BE2C (cell line): ENCODE measurements at regions not wholly inside any gene's neighbourhood (a gene's known extent, or its start where the extent isn't known, plus 50 kb on each side); places are given as distances from the start of the nearest gene placed in this dataset.

Experiments
- DNase-seq: peaks from one replicate; pipeline ENCODE4 v3.0.0-alpha.2; 2020
- H3K27me3 ChIP-seq: fragments of 250-450 bp; sonication (Bioruptor Pico); 2 replicates; pipeline ENCODE4 v1.5.1; 2020; ENCODE audit warnings: mild to moderate bottlenecking
- H3K36me3 ChIP-seq: fragments of 250-450 bp; sonication (Bioruptor Pico); 2 replicates; pipeline ENCODE4 v1.5.1; 2020; ENCODE audit warnings: mild to moderate bottlenecking
- H3K4me1 ChIP-seq: fragments of 250-450 bp; sonication (Bioruptor Pico); 2 replicates; pipeline ENCODE4 v1.5.1; 2020
- H3K4me3 ChIP-seq: 2 replicates; pipeline ENCODE4 v1.5.1; 2011; ENCODE audit warnings: low read depth, low read length
- H3K9me3 ChIP-seq: fragments of 250-450 bp; sonication (Bioruptor Pico); 2 replicates; pipeline ENCODE4 v1.5.1; 2020
- TF ChIP-seq, protein P1 (sequence below): IDR thresholded peaks from 2 replicates; pipeline ENCODE4 v1.5.1; 2012; ENCODE audit warnings: mild to moderate bottlenecking, low read depth, low read length

DNA sequence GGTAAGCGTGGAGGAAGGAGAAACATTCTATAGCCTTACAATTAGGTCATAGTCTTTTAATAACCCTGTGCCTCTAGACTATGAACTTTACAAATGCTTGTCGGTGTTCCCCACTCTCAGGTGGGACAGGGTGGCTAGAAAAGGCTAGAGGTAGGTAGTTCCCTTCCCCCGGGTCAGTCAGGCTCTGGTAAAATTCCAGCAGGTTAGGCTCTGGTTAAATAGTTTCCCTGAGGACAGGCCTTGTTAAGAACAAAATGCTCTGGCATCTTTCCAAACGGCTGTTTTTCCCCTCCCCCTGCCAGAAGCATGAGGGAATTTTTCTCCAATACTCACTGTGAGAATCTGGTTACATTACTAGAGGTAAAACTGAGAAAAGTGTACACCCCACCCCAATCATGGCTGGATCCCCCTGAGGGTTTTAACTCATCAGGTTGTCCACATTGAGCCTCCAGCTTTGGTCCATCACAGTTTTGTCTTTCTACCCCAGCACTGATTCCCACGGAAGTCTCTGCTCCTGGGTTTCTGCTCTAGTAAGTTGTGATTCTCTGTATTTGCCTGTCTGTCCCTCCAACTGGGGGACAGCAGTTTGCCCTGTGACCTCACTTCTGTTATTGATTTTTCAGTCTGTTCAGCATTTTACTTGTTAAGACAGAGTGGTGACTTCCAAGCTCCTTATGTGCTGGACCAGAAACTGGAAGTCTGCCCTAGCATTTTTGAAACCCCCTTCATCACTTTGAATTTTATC lies 84.7 kb upstream of the ADGRF1 start:
- no peak overlapping the region for H3K4me3 ChIP-seq
- H3K27me3 ChIP-seq = no peaks in the 10 kb centered on the region
- no peaks in the 10 kb centered on the region for H3K9me3 ChIP-seq
- no peaks in the 10 kb centered on the region for H3K4me1 ChIP-seq
- no peaks in the 10 kb centered on the region for H3K36me3 ChIP-seq
- TF ChIP-seq, protein P1, sequence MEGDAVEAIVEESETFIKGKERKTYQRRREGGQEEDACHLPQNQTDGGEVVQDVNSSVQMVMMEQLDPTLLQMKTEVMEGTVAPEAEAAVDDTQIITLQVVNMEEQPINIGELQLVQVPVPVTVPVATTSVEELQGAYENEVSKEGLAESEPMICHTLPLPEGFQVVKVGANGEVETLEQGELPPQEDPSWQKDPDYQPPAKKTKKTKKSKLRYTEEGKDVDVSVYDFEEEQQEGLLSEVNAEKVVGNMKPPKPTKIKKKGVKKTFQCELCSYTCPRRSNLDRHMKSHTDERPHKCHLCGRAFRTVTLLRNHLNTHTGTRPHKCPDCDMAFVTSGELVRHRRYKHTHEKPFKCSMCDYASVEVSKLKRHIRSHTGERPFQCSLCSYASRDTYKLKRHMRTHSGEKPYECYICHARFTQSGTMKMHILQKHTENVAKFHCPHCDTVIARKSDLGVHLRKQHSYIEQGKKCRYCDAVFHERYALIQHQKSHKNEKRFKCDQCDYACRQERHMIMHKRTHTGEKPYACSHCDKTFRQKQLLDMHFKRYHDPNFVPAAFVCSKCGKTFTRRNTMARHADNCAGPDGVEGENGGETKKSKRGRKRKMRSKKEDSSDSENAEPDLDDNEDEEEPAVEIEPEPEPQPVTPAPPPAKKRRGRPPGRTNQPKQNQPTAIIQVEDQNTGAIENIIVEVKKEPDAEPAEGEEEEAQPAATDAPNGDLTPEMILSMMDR = no peak
- DNase-seq = peak; percentile 37

DNA sequence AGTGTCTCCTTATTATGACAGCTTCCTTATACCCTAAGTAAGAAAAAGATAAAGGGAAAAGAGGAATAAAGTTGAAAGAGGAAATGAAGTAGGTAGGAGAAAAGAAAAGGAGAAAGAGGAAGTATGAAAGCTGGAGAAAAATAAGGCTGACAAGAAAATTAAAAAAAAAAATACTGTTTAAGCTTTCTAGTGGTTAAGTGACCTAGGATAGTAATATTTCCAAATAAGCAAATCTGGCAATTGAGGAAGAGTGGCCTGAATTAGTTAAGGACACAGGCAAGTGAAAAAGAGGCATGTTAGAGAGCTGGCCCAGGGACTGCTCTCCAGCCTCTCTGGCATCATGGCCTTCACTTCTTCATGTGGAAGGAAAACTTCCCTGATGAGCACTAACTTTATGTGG lies 76.5 kb upstream of the ADGRF1 start:
- no peaks in the 10 kb centered on the region for H3K27me3 ChIP-seq
- DNase-seq = no peak
- TF ChIP-seq, protein P1 = no peak
- no peaks in the 10 kb centered on the region for H3K9me3 ChIP-seq
- H3K4me3 ChIP-seq = no peak overlapping the region
- H3K36me3 ChIP-seq = no peaks in the 10 kb centered on the region
- no peaks in the 10 kb centered on the region for H3K4me1 ChIP-seq

DNA sequence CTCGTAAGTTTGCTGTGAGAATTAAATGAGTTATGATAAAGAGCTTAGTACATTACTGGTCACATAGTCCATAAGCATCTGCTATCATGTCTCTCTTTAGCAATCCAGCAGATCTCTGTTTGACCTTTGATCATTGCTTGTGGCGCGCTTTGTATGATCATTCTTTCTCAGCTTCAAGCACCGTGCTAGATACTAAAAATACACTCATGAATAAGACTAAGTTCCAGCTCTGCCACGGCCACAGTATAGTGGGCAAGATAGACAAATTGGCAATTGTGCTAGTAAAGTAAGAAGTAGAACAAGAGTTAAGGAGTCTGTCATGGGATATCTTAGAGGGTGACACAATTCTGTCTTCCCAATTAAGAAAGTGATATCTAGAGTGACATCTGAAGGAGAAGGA lies 75.2 kb upstream of the ADGRF1 start:
- Histone ChIP-seq H3K4me1 (no peaks in the 10 kb centered on the region), H3K4me3 (no peak overlapping the region), H3K36me3 (no peaks in the 10 kb centered on the region), H3K9me3 (no peaks in the 10 kb centered on the region), H3K27me3 (no peaks in the 10 kb centered on the region)
- TF ChIP-seq, protein P1 = no peak
- no peak for DNase-seq

DNA sequence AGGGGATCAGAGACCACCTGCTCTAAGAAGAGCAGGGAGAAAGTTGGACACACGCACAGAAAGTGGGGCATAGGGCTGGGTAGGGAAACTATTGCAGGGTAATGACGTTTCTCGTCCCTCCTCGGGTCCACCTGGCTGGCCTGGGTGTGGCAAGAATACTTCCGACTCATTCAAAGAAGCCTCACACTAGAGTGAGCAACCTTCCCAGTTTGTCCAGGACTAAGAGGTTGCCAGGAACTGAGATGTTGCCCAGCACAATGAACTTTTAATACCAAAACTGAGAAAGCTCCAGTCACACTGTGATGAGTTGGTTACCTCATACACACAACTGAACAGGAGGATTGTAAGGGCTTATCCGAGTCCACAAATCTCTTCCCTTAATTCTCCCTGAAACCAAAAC lies 74.5 kb upstream of the ADGRF1 start:
- TF ChIP-seq, protein P1 = no peak
- H3K4me3 ChIP-seq = no peak overlapping the region
- H3K4me1 ChIP-seq = no peaks in the 10 kb centered on the region
- H3K36me3 ChIP-seq = no peaks in the 10 kb centered on the region
- H3K27me3 ChIP-seq = no peaks in the 10 kb centered on the region
- no peaks in the 10 kb centered on the region for H3K9me3 ChIP-seq
- DNase-seq = no peak

DNA sequence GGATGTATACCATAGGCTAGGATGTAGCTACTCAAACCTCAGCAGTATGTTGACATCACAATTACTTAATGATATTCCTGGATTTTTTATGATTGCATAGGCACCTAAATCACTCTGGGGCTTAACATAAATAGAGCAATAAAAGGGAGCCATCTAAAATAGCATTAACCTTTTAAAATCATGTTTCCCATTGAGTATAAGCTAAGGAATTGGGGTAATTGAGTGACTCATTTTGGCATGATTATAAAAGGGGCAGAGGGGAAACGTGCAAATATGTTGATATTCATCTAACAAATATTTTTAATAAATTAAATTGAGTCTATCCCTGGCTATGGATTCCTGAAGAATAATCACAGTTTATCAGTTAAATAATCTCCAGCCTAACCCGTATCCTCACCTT lies 74.0 kb upstream of the ADGRF1 start:
- no peak for DNase-seq
- Histone ChIP-seq H3K4me1 (no peaks in the 10 kb centered on the region), H3K36me3 (no peaks in the 10 kb centered on the region), H3K4me3 (no peak overlapping the region), H3K27me3 (no peaks in the 10 kb centered on the region), H3K9me3 (no peaks in the 10 kb centered on the region)
- TF ChIP-seq, protein P1 = no peak

DNA sequence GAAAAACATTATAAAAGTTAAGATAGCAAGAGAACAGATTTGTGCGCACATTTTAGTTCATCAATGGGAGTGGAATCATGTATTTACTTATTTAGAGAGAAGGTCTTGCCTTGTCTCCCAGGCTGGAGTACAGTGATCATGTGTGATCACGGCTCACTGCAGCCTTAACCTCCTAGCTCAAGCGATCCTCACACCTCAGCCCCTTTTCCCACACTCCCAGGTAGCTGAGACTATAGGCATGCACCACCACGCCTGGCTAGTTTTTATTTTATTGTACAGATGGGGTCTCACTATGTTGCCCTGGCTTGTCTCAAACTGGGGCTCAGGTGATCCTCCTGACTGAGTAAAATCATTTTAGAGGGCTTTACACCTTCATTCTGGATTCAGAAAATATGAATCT lies 72.3 kb upstream of the ADGRF1 start:
- no peaks in the 10 kb centered on the region for H3K36me3 ChIP-seq
- no peak overlapping the region for H3K4me3 ChIP-seq
- TF ChIP-seq, protein P1 = no peak
- H3K9me3 ChIP-seq = no peaks in the 10 kb centered on the region
- no peak for DNase-seq
- H3K4me1 ChIP-seq = no peaks in the 10 kb centered on the region
- no peaks in the 10 kb centered on the region for H3K27me3 ChIP-seq
